Stimulated activated naive CD8-positive, alpha-beta T cell treated with anti-CD3 and anti-CD28 coated beads, Interleukin-15, amount 100 ng/mL, for 72 hours (primary cell): ENCODE measurements at regions not wholly inside any gene's neighbourhood (a gene's known extent, or its start where the extent isn't known, plus 50 kb on each side); places are given as distances from the start of the nearest gene placed in this dataset.
A peak's percentile ranks its signal among the peaks of the same experiment; 100 is the strongest.

Experiments used
- ATAC-seq: fragments of 150-1000 bp; cut with Tn5 transposase; 2 replicates; pipeline ENCODE4 v1.10.0; 2021; ENCODE audit warnings: mild to moderate bottlenecking, moderate library complexity
- DNase-seq, 2 donors: peaks; one replicate each; pipeline ENCODE4 v3.0.0; 2021 to 2022
- H3K27ac Mint-ChIP-seq, 2 donors: one replicate each; pipeline ENCODE4 v1.8.0; 2022; ENCODE audit warnings: mild to moderate bottlenecking in 2 of 2, mixed read lengths in 2 of 2, moderate library complexity in 2 of 2
- H3K27me3 Mint-ChIP-seq: one replicate; pipeline ENCODE4 v1.8.0; 2022; ENCODE audit warnings: mixed read lengths
- H3K4me1 Mint-ChIP-seq: one replicate; pipeline ENCODE4 v1.8.0; 2022; ENCODE audit warnings: mild to moderate bottlenecking, mixed read lengths
- H3K4me3 Mint-ChIP-seq, 2 donors: one replicate each; pipeline ENCODE4 v1.8.0; 2022; ENCODE audit warnings: mild to moderate bottlenecking in 2 of 2, mixed read lengths in 2 of 2, moderate library complexity in 1 of 2
- H3K9me3 Mint-ChIP-seq, 2 donors: one replicate each; pipeline ENCODE4 v1.8.0; 2022; ENCODE audit warnings: mixed read lengths in 2 of 2

DNA sequence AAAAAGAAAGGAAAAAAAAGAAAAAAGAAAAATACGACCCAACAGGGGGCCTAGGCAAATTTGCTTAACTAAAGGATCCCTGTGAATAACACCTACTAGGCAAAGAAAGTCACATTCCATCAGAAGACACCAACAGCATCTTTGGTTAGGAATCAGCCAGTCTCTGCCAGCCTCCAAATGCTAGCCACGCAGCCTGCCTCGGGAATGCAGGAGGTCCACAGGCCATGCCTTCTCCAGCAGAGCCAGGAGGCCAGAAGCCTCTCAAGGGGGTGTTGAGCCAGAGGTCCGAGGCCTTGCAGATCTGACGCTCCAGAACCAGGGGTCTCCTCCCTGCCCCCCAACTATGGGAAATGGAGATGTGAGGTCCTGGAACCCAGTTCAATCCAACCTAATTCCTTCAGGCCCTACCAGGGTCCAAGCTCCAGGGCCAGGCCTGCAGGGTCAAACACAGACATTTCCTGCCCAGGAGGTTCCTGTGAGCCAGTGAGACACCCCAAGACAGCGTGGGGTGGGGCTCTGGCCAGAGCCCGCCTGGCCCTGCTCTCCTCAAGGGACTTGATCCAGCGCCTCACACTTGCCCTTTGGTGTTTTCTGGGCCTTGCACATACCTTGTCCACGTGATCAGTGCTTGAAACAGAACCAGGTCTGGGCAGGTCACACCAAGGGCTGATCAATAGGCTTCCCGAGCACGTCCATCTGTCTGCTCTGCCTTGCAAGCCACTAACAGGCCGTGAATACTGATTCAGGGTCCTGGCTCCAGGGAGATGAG lies 289.6 kb upstream of the ID2 start:
- H3K4me3 Mint-ChIP-seq: no peak overlapping the region
- peak overlapping the region; percentile 2 to 64 for H3K27ac Mint-ChIP-seq
- peaks cover 4% of the 10 kb centered on the region for H3K4me1 Mint-ChIP-seq
- no peaks in the 10 kb centered on the region for H3K27me3 Mint-ChIP-seq
- no peaks in the 10 kb centered on the region for H3K9me3 Mint-ChIP-seq
- ATAC-seq: no peak
- DNase-seq: no peak

DNA sequence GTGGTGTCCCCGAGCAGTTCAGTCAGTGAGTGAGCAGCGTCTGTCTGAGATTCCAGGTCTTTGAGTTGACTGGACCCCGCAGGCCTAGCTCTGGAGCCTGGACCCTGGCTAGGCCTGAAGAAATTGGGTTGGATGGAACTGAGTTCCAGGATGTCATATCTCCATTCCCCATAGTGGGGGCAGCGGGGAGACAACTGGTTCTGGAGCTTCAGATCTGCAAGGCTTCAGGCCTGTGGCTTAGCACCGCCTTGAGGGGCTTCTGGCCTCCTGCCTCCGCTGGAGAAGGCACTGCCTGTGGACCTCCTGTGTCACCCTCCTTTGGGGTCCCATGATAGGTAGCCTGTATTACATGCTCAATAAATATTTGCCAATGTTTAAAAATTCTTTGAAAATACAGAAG lies 288.4 kb upstream of the ID2 start:
- no peak for DNase-seq
- Mint-ChIP-seq H3K27me3 (no peaks in the 10 kb centered on the region), H3K9me3 (peaks cover under 1 to 2% of the 10 kb centered on the region in 2 donors), H3K4me3 (no peak overlapping the region), H3K27ac (no peak overlapping the region), H3K4me1 (peaks cover 4% of the 10 kb centered on the region)
- ATAC-seq: no peak

DNA sequence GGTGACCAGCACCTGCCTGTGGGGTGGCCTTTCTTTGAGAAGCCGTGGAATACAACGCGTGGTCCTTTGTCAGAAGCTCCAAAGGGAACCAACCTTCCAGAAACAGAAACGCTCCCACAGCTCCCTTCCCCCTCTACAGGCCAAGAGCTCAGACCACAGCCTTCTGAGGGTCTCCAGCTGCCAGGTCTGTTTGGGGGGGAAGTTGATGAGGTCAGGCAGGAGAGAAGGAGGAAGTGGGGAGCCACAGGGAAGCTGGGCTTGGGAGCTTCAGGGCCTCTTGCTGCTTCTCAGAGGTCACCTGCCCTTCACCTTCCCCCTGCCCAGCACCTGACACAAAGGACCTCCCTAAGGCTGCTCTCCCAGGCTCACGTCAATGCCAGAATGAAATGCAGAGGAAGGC lies 287.7 kb upstream of the ID2 start:
- DNase-seq: no peak
- Mint-ChIP-seq H3K4me1 (peaks cover 4% of the 10 kb centered on the region), H3K27me3 (no peaks in the 10 kb centered on the region)

GRCh38 chr2:8394569-8395359 lies 287.1 kb upstream of the ID2 start:
- Mint-ChIP-seq H3K27me3 (no peaks in the 10 kb centered on the region), H3K4me3 (no peak overlapping the region), H3K27ac (no peak overlapping the region), H3K4me1 (peaks cover 4% of the 10 kb centered on the region), H3K9me3 (peaks cover 5 to 7% of the 10 kb centered on the region in 2 donors)
- DNase-seq: no peak
- no peak for ATAC-seq

More for the DNA sequence above, 287.7 kb upstream of the ID2 start:
- Mint-ChIP-seq H3K4me3 (no peak overlapping the region), H3K27ac (no peak overlapping the region), H3K9me3 (peaks cover 5 to 7% of the 10 kb centered on the region in 2 donors)
- ATAC-seq: no peak

DNA sequence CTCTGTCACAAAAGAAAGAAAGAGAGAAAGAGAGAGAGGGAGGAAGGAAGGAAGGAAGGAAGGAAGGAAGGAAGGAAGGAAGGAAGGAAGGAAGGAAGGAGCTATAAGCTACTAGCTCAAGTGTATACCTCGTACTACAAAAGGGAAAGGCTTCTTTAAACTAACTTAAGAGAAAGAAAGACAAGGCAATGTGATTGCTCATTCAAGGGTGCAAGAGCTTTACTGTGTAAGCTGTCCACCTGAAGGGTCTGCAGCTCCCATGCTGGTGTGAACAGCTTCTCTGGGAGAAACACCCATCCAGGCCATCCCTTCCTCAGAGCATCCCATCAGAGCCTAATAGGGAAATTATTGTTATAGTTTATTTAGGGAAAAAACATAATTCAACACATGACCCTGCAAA lies 286.1 kb upstream of the ID2 start:
- peaks cover 4% of the 10 kb centered on the region for H3K4me1 Mint-ChIP-seq
- no peak overlapping the region for H3K27ac Mint-ChIP-seq
- ATAC-seq (no peak), DNase-seq (no peak)
- no peaks in the 10 kb centered on the region for H3K27me3 Mint-ChIP-seq
- H3K4me3 Mint-ChIP-seq: no peak overlapping the region
- peaks cover 5 to 7% of the 10 kb centered on the region in 2 donors for H3K9me3 Mint-ChIP-seq

DNA sequence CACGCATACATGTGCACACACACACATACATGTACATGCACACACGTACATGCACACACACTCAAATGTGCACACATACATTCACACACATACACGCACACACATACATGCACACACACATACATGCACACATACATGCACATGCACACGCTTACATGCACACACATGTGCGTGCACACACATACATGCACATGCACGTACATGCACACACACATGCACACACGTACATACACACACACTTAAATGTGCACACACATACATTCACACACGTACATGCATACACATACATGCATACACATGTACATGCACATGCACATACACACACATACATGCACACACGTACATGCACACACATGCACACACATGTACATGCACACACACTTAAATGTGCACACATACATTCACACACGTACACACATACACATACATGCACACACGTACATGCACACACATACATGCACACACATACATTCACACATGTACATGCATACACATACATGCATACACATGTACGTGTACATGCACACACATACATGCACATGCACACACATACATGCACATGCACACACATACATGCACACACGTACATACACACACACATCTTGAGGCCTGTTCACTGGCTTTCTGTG lies 283.7 kb upstream of the ID2 start:
- ATAC-seq (no peak), DNase-seq (no peak)
- Mint-ChIP-seq H3K27me3 (peaks cover under 1% of the 10 kb centered on the region), H3K4me1 (no peaks in the 10 kb centered on the region), H3K9me3 (peaks cover 5 to 7% of the 10 kb centered on the region in 2 donors), H3K27ac (no peak overlapping the region), H3K4me3 (no peak overlapping the region)

GRCh38 chr2:8399731-8400130 lies 282.1 kb upstream of the ID2 start:
- H3K27me3 Mint-ChIP-seq: peaks cover 13% of the 10 kb centered on the region
- ATAC-seq (no peak), DNase-seq (no peak)
- no peak overlapping the region for H3K27ac Mint-ChIP-seq
- no peak overlapping the region for H3K4me3 Mint-ChIP-seq
- peaks cover 5 to 7% of the 10 kb centered on the region in 2 donors for H3K9me3 Mint-ChIP-seq
- no peaks in the 10 kb centered on the region for H3K4me1 Mint-ChIP-seq

GRCh38 chr2:8400196-8400595 lies 281.7 kb upstream of the ID2 start:
- DNase-seq (no peak), ATAC-seq (no peak)
- Mint-ChIP-seq H3K4me3 (no peak overlapping the region), H3K27me3 (peaks cover 13% of the 10 kb centered on the region), H3K9me3 (peaks cover 5 to 7% of the 10 kb centered on the region in 2 donors), H3K27ac (no peak overlapping the region), H3K4me1 (no peaks in the 10 kb centered on the region)

- peaks cover 13% of the 10 kb centered on the region for H3K27me3 Mint-ChIP-seq
- DNase-seq: no peak
- H3K9me3 Mint-ChIP-seq: peaks cover 5 to 7% of the 10 kb centered on the region in 2 donors
- H3K4me3 Mint-ChIP-seq: no peak overlapping the region
- H3K4me1 Mint-ChIP-seq: no peaks in the 10 kb centered on the region
- ATAC-seq: no peak
- H3K27ac Mint-ChIP-seq: no peak overlapping the region
Measured at GRCh38 chr2:8402222-8402621, 279.6 kb upstream of the ID2 start.

- Mint-ChIP-seq H3K27me3 (peaks cover 13% of the 10 kb centered on the region), H3K27ac (peak overlapping the region in 1 of 2 donors; percentile 28), H3K4me1 (peaks cover 9% of the 10 kb centered on the region), H3K9me3 (peaks cover under 1 to 2% of the 10 kb centered on the region in 2 donors), H3K4me3 (no peak overlapping the region)
- no peak for ATAC-seq
- DNase-seq: no peak
Measured at GRCh38 chr2:8403876-8404275, 278.0 kb upstream of the ID2 start.

GRCh38 chr2:8405334-8405733 lies 276.5 kb upstream of the ID2 start:
- H3K27ac Mint-ChIP-seq: no peak overlapping the region
- H3K27me3 Mint-ChIP-seq: peaks cover 18% of the 10 kb centered on the region

GRCh38 chr2:8406271-8406670 lies 275.6 kb upstream of the ID2 start:
- no peak overlapping the region for H3K4me3 Mint-ChIP-seq
- no peaks in the 10 kb centered on the region for H3K9me3 Mint-ChIP-seq
- DNase-seq: no peak
- ATAC-seq: no peak
- H3K4me1 Mint-ChIP-seq: peaks cover 23% of the 10 kb centered on the region
- H3K27me3 Mint-ChIP-seq: peaks cover 24% of the 10 kb centered on the region
- H3K27ac Mint-ChIP-seq: no peak overlapping the region

More at GRCh38 chr2:8405334-8405733, 276.5 kb upstream of the ID2 start:
- no peak for ATAC-seq
- H3K9me3 Mint-ChIP-seq: no peaks in the 10 kb centered on the region
- DNase-seq: no peak
- H3K4me1 Mint-ChIP-seq: peaks cover 23% of the 10 kb centered on the region
- no peak overlapping the region for H3K4me3 Mint-ChIP-seq

GRCh38 chr2:8407332-8407731 lies 274.5 kb upstream of the ID2 start:
- Mint-ChIP-seq H3K9me3 (no peaks in the 10 kb centered on the region), H3K4me3 (no peak overlapping the region), H3K27me3 (peaks cover 34% of the 10 kb centered on the region), H3K4me1 (peaks cover 23% of the 10 kb centered on the region), H3K27ac (no peak overlapping the region)
- DNase-seq (no peak), ATAC-seq (no peak)

GRCh38 chr2:8408560-8409460 lies 273.0 kb upstream of the ID2 start:
- Mint-ChIP-seq H3K27ac (peak overlapping the region in 1 of 2 donors; percentile 72), H3K4me1 (peaks cover 23% of the 10 kb centered on the region), H3K27me3 (peaks cover 35% of the 10 kb centered on the region), H3K9me3 (no peaks in the 10 kb centered on the region), H3K4me3 (peak overlapping the region; percentile 33 to 49)
- DNase-seq: peak; percentile 33 to 80
- peak; percentile 94 for ATAC-seq
